ENCODE measurements at regions not wholly inside any gene's neighbourhood (a gene's known extent, or its start where the extent isn't known, plus 50 kb on each side); places are given as distances from the start of the nearest gene placed in this dataset.

GRCh38 chr10:90674461-90674860 is 183.4 kb downstream of the HTR7 start:
- no peak for DNase-seq (ENCODE audit: low read depth, low spot score)

- DNase-seq (ENCODE audit: low read depth, low spot score), result no peak
Measured at GRCh38 chr10:90674928-90675327, 182.9 kb downstream of the HTR7 start.

- DNase-seq (ENCODE audit: low read depth, low spot score), result no peak
Measured at GRCh38 chr10:90675621-90676020, 182.2 kb downstream of the HTR7 start.

Measured in pulmonary artery endothelial cell (primary cell).